ENCODE measurements at regions not wholly inside any gene's neighbourhood (a gene's known extent, or its start where the extent isn't known, plus 50 kb on each side); places are given as distances from the start of the nearest gene placed in this dataset.

GRCh38 chr18:78624646-78625279, 354.9 kb upstream of the SALL3 start:
- peaks cover 0 to 1% of the 10 kb centered on the region in 2 donors for H3K27me3 ChIP-seq (ENCODE audit: control insufficient read depth in 1 of 2, insufficient read depth in 2 of 2, low read length in 1 of 2)
- DNase-seq (peak in 1 of 2 donors; percentile 59), ATAC-seq (ENCODE audit: low FRiP score) (peak; percentile 7)
- H3K27ac ChIP-seq (ENCODE audit: low read depth in 1 of 2, low read length in 2 of 2), result no peak overlapping the region
- no peaks in the 10 kb centered on the region for H3K36me3 ChIP-seq (ENCODE audit: control insufficient read depth in 1 of 2, insufficient read depth in 2 of 2, low read length in 1 of 2)
- H3K4me1 ChIP-seq (ENCODE audit: control insufficient read depth in 1 of 2, insufficient read depth in 2 of 2, low read length in 2 of 2), result no peaks in the 10 kb centered on the region
- peaks cover 2% of the 10 kb centered on the region for H3K9me3 ChIP-seq (ENCODE audit: control insufficient read depth, low read length)
- H3K4me3 ChIP-seq (ENCODE audit: low read length in 2 of 2), result no peak overlapping the region
- 55 to 73% methylated on average over 16 of the region's 16 CpGs for WGBS, 2 donors
- intact Hi-C loops (cut with DNase I), result no loop called here

DNA sequence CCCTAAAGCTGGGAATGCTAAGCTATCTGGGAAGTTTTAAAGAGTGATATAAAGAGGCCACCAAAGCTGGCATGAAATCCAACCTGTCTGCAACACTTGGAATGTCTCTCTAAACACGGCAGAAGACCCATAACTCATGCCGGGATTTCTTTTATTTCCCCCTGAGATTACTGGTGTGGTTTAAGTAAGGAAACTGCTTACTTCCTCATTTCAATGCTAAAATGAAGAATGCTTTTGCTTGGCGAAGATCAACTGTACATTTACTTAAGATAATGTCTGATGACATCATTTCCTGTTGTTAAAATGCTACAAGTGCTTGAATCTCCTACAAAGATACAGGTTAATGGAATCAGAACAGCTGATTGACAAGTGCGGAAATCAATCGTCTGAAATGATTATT, 353.8 kb upstream of the SALL3 start:
- H3K4me1 ChIP-seq (ENCODE audit: control insufficient read depth in 1 of 2, insufficient read depth in 2 of 2, low read length in 2 of 2), result no peaks in the 10 kb centered on the region
- H3K27ac ChIP-seq (ENCODE audit: low read depth in 1 of 2, low read length in 2 of 2), result no peak overlapping the region
- H3K36me3 ChIP-seq (ENCODE audit: control insufficient read depth in 1 of 2, insufficient read depth in 2 of 2, low read length in 1 of 2), result no peaks in the 10 kb centered on the region
- intact Hi-C loops (cut with DNase I), result no loop called here
- DNase-seq, result no peak
- peaks cover 2% of the 10 kb centered on the region for H3K9me3 ChIP-seq (ENCODE audit: control insufficient read depth, low read length)
- no peaks in the 10 kb centered on the region for H3K27me3 ChIP-seq (ENCODE audit: control insufficient read depth in 1 of 2, insufficient read depth in 2 of 2, low read length in 1 of 2)
- H3K4me3 ChIP-seq (ENCODE audit: low read length in 2 of 2), result no peak overlapping the region
- 33 to 39% methylated on average over 5 of the region's 5 CpGs for WGBS, 2 donors
- ATAC-seq (ENCODE audit: low FRiP score), result no peak

- Histone ChIP-seq H3K9me3 (ENCODE audit: control insufficient read depth, low read length) (peaks cover 4% of the 10 kb centered on the region), H3K36me3 (ENCODE audit: control insufficient read depth in 1 of 2, insufficient read depth in 2 of 2, low read length in 1 of 2) (no peaks in the 10 kb centered on the region), H3K27ac (ENCODE audit: low read depth in 1 of 2, low read length in 2 of 2) (no peak overlapping the region), H3K4me3 (ENCODE audit: low read length in 2 of 2) (no peak overlapping the region), H3K4me1 (ENCODE audit: control insufficient read depth in 1 of 2, insufficient read depth in 2 of 2, low read length in 2 of 2) (no peaks in the 10 kb centered on the region), H3K27me3 (ENCODE audit: control insufficient read depth in 1 of 2, insufficient read depth in 2 of 2, low read length in 1 of 2) (no peaks in the 10 kb centered on the region)
- 38 to 40% methylated on average over 21 of the region's 21 CpGs for WGBS, 2 donors
- ATAC-seq (ENCODE audit: low FRiP score), result no peak
- DNase-seq, result peak in 1 of 2 donors; percentile 42
- intact Hi-C loops (cut with DNase I), result no loop called here
These were observed 351.9 kb upstream of the SALL3 start for GRCh38 chr18:78627551-78628346.

DNA sequence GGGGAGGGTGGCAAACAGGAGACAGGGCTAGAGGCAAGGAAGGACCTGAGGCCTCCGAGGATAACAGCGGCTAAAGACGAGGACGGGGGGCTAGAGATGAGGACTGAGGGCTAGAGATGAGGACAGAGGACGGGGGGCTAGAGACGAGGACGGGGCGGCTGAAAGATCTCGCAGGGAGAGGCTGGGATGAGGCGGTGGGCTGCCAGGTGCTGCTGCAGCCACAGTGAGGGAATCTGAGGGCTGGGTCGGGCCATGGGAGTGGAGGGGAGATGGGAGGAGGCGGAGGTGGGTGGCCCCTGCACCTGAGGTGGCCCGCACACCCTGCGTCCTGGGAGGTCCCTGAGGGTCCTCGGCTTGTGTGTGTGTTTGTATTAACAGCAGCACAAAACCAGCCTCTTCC, 350.2 kb upstream of the SALL3 start:
- Histone ChIP-seq H3K27me3 (ENCODE audit: control insufficient read depth in 1 of 2, insufficient read depth in 2 of 2, low read length in 1 of 2) (no peaks in the 10 kb centered on the region), H3K36me3 (ENCODE audit: control insufficient read depth in 1 of 2, insufficient read depth in 2 of 2, low read length in 1 of 2) (no peaks in the 10 kb centered on the region), H3K27ac (ENCODE audit: low read depth in 1 of 2, low read length in 2 of 2) (no peak overlapping the region), H3K4me3 (ENCODE audit: low read length in 2 of 2) (no peak overlapping the region), H3K9me3 (ENCODE audit: control insufficient read depth, low read length) (peaks cover 4% of the 10 kb centered on the region), H3K4me1 (ENCODE audit: control insufficient read depth in 1 of 2, insufficient read depth in 2 of 2, low read length in 2 of 2) (no peaks in the 10 kb centered on the region)
- DNase-seq, result no peak
- no peak for ATAC-seq (ENCODE audit: low FRiP score)
- intact Hi-C loops (cut with DNase I), result no loop called here
- WGBS, 2 donors, result 93 to 95% methylated on average over 14 to 15 of the region's 15 CpGs

DNA sequence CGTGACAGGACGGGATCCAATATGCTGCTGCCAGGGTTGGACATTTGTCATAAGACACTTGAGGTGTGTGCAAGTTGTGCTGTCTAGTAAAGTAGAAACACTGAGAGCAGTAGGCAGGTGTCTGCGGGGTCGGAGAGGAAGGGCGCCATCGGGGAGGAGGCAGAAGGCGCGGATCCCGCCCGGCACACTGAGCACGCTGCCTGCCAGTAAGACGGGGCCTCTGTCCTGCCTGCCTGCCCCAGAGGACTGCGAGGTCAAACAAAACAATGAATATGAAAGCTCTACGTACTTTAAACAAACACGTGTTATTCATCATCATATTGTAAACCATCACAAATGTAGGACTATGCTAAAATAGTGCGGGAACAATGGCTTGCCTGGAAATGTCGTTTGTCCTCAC, 349.3 kb upstream of the SALL3 start:
- DNase-seq, result no peak
- 77 to 86% methylated on average over 17 of the region's 17 CpGs for WGBS, 2 donors
- intact Hi-C loops (cut with DNase I), result no loop called here
- H3K36me3 ChIP-seq (ENCODE audit: control insufficient read depth in 1 of 2, insufficient read depth in 2 of 2, low read length in 1 of 2), result no peaks in the 10 kb centered on the region
- no peak overlapping the region for H3K4me3 ChIP-seq (ENCODE audit: low read length in 2 of 2)
- H3K27me3 ChIP-seq (ENCODE audit: control insufficient read depth in 1 of 2, insufficient read depth in 2 of 2, low read length in 1 of 2), result no peaks in the 10 kb centered on the region
- H3K4me1 ChIP-seq (ENCODE audit: control insufficient read depth in 1 of 2, insufficient read depth in 2 of 2, low read length in 2 of 2), result no peaks in the 10 kb centered on the region
- H3K27ac ChIP-seq (ENCODE audit: low read depth in 1 of 2, low read length in 2 of 2), result no peak overlapping the region
- H3K9me3 ChIP-seq (ENCODE audit: control insufficient read depth, low read length), result peaks cover 4% of the 10 kb centered on the region
- ATAC-seq (ENCODE audit: low FRiP score), result no peak

- Histone ChIP-seq H3K9me3 (ENCODE audit: control insufficient read depth, low read length) (peaks cover 4% of the 10 kb centered on the region), H3K4me1 (ENCODE audit: control insufficient read depth in 1 of 2, insufficient read depth in 2 of 2, low read length in 2 of 2) (no peaks in the 10 kb centered on the region), H3K4me3 (ENCODE audit: low read length in 2 of 2) (no peak overlapping the region), H3K36me3 (ENCODE audit: control insufficient read depth in 1 of 2, insufficient read depth in 2 of 2, low read length in 1 of 2) (no peaks in the 10 kb centered on the region), H3K27ac (ENCODE audit: low read depth in 1 of 2, low read length in 2 of 2) (no peak overlapping the region), H3K27me3 (ENCODE audit: control insufficient read depth in 1 of 2, insufficient read depth in 2 of 2, low read length in 1 of 2) (no peaks in the 10 kb centered on the region)
- WGBS, 2 donors, result 87 to 90% methylated on average over 14 of the region's 14 CpGs
- DNase-seq (no peak), ATAC-seq (ENCODE audit: low FRiP score) (no peak)
- intact Hi-C loops (cut with DNase I), result no loop called here
These were observed 348.6 kb upstream of the SALL3 start for GRCh38 chr18:78630981-78631510.

DNA sequence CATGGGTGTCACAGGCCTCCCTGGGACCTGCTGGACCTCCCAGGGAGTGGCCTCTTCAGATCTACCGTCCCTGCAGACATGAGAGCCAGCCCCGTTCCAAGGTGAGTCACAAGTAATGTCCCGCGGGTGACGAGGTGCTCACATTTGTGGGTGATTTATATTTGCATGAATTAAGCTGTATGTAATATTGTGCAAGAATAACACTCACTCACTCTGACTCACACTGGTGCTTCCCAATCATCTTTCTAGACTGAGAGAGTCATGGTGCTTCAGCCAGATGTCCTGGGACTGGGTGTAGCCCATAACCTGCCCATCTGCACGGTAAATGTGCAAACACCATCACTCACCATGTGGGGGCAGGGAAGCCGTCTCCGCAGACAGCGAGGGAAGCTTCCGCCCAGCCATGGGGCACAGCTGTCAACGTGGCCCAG, 347.5 kb upstream of the SALL3 start:
- no peak for DNase-seq
- 73% methylated on average over 11 of the region's 11 CpGs for WGBS, 2 donors
- Histone ChIP-seq H3K27me3 (ENCODE audit: control insufficient read depth in 1 of 2, insufficient read depth in 2 of 2, low read length in 1 of 2) (no peaks in the 10 kb centered on the region), H3K9me3 (ENCODE audit: control insufficient read depth, low read length) (peaks cover 4% of the 10 kb centered on the region), H3K4me1 (ENCODE audit: control insufficient read depth in 1 of 2, insufficient read depth in 2 of 2, low read length in 2 of 2) (no peaks in the 10 kb centered on the region), H3K4me3 (ENCODE audit: low read length in 2 of 2) (no peak overlapping the region), H3K27ac (ENCODE audit: low read depth in 1 of 2, low read length in 2 of 2) (no peak overlapping the region), H3K36me3 (ENCODE audit: control insufficient read depth in 1 of 2, insufficient read depth in 2 of 2, low read length in 1 of 2) (no peaks in the 10 kb centered on the region)
- no peak for ATAC-seq (ENCODE audit: low FRiP score)
- intact Hi-C loops (cut with DNase I), result no loop called here

DNA sequence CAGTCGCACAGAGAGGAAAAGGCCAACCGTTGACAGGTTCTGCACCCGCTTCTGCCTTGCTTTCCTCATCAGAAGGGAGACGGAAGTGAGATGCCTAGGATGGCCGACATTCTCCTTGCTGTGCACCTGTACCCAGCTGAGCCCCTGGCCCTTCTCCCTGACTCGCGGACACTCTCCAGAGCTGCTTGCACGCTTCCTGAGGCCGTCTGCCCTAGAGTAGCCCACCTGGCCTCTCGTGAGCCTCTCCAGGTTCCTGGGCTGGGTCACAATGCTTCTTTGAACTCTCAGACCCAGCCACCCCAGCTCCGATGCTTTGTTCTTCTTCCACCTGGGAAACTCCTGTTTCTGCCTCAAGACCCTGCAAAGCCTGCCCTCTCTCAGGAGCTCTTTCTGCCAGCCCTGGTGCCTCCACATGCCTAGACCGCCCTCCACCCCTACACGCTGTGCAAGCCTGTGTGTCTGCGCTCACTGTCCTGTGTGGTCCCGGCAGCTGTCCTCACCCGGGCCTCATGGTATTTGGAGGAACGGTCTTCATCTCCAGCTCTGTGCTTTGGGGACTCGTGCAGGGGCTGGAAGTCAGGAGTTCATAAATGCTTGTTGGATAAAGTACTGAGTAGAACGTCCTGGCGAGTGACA, 345.4 kb upstream of the SALL3 start:
- no peak for ATAC-seq (ENCODE audit: low FRiP score)
- no peak overlapping the region for H3K4me3 ChIP-seq (ENCODE audit: low read length in 2 of 2)
- intact Hi-C loops (cut with DNase I), result no loop called here
- H3K9me3 ChIP-seq (ENCODE audit: control insufficient read depth, low read length), result peaks cover 4% of the 10 kb centered on the region
- no peak overlapping the region for H3K27ac ChIP-seq (ENCODE audit: low read depth in 1 of 2, low read length in 2 of 2)
- 58 to 70% methylated on average over 20 of the region's 20 CpGs for WGBS, 2 donors
- H3K4me1 ChIP-seq (ENCODE audit: control insufficient read depth in 1 of 2, insufficient read depth in 2 of 2, low read length in 2 of 2), result no peaks in the 10 kb centered on the region
- no peak for DNase-seq
- H3K27me3 ChIP-seq (ENCODE audit: control insufficient read depth in 1 of 2, insufficient read depth in 2 of 2, low read length in 1 of 2), result no peaks in the 10 kb centered on the region
- no peaks in the 10 kb centered on the region for H3K36me3 ChIP-seq (ENCODE audit: control insufficient read depth in 1 of 2, insufficient read depth in 2 of 2, low read length in 1 of 2)

Data from aorta (tissue), 5 donors.